ENCODE measurements at regions not wholly inside any gene's neighbourhood (a gene's known extent, or its start where the extent isn't known, plus 50 kb on each side); places are given as distances from the start of the nearest gene placed in this dataset.

DNA sequence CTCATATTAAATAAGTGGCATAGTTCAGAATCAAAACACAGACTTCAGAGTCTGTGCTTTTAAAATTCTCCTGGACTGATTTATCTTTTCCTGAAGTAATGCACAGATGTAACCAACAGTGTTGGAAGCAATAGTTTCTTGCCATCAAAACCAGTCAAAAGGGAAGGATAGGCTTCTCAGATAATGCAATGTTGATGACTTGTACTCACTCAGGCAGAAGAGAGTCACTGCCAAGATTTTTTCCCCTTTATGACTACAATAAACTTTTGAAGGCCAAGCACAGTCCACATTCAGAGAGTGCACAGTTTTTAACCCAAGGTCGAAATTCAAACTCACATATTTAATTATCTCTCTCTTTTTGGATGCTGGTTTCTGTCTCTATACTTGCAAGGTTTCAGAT lies 305.0 kb upstream of the SGO1 start:
- Histone ChIP-seq H4K20me1 (ENCODE audit: insufficient read depth, low read length) (no peaks in the 10 kb centered on the region), H3K9ac (ENCODE audit: low read length) (no peak overlapping the region), H3K9me3 (replicated peaks; ENCODE audit: insufficient read depth, low read length) (no peaks in the 10 kb centered on the region), H3K79me2 (ENCODE audit: low read length) (no peaks in the 10 kb centered on the region), H3K4me3 (ENCODE audit: low read length) (no peak overlapping the region), H3K9me2 (replicated peaks; ENCODE audit: insufficient read depth, low read length) (no peaks in the 10 kb centered on the region), H2AFZ (ENCODE audit: low read length) (no peak overlapping the region), H3K4me1 (ENCODE audit: low read length) (no peaks in the 10 kb centered on the region), H3K36me3 (replicated peaks; ENCODE audit: insufficient read depth, low read length) (no peaks in the 10 kb centered on the region), H3K4me2 (ENCODE audit: low read depth, low read length) (no peak overlapping the region), H3K27me3 (replicated peaks; ENCODE audit: insufficient read depth, low read length) (no peaks in the 10 kb centered on the region), H3K27ac (ENCODE audit: low read length) (no peak overlapping the region), H3F3A (ENCODE audit: insufficient read depth, low read length) (no peaks in the 10 kb centered on the region)
- DNase-seq: no peak
- TF ChIP-seq, protein P1, sequence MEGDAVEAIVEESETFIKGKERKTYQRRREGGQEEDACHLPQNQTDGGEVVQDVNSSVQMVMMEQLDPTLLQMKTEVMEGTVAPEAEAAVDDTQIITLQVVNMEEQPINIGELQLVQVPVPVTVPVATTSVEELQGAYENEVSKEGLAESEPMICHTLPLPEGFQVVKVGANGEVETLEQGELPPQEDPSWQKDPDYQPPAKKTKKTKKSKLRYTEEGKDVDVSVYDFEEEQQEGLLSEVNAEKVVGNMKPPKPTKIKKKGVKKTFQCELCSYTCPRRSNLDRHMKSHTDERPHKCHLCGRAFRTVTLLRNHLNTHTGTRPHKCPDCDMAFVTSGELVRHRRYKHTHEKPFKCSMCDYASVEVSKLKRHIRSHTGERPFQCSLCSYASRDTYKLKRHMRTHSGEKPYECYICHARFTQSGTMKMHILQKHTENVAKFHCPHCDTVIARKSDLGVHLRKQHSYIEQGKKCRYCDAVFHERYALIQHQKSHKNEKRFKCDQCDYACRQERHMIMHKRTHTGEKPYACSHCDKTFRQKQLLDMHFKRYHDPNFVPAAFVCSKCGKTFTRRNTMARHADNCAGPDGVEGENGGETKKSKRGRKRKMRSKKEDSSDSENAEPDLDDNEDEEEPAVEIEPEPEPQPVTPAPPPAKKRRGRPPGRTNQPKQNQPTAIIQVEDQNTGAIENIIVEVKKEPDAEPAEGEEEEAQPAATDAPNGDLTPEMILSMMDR (IDR thresholded peaks at IDR 0.05; ENCODE audit: low read length): no peak
- no peak for TF ChIP-seq EZH2phosphoT487 (IDR thresholded peaks at IDR 0.05; ENCODE audit: low read length)
- TF ChIP-seq EZH2 (optimal IDR thresholded peaks at IDR 0.05; ENCODE audit: low read depth, low read length): no peak

DNA sequence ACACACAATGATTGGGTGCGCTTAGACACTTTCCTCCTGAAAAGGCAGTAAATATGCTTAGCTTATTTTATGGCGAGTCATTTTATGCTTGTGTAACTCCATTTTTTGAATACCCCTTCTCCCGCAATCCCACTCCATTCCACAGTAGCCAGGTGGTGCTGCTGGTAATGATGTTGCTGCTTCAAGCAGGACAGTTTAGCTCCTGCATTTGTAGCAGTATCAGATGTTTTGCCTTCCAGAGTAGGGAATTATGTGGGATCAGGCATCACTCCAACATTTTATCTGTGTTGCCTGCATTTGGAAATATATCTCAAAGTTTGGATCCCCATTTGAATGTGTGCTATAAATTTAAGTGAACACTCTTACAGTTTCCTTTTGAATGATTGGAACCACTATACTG lies 302.1 kb upstream of the SGO1 start:
- Histone ChIP-seq H3K9ac (ENCODE audit: low read length) (no peak overlapping the region), H3K36me3 (replicated peaks; ENCODE audit: insufficient read depth, low read length) (no peaks in the 10 kb centered on the region), H3K9me3 (replicated peaks; ENCODE audit: insufficient read depth, low read length) (no peaks in the 10 kb centered on the region), H3K27ac (ENCODE audit: low read length) (no peak overlapping the region), H3K9me2 (replicated peaks; ENCODE audit: insufficient read depth, low read length) (no peaks in the 10 kb centered on the region), H3K4me3 (ENCODE audit: low read length) (no peak overlapping the region), H3F3A (ENCODE audit: insufficient read depth, low read length) (no peaks in the 10 kb centered on the region), H3K79me2 (ENCODE audit: low read length) (no peaks in the 10 kb centered on the region), H2AFZ (ENCODE audit: low read length) (no peak overlapping the region), H3K27me3 (replicated peaks; ENCODE audit: insufficient read depth, low read length) (no peaks in the 10 kb centered on the region), H4K20me1 (ENCODE audit: insufficient read depth, low read length) (no peaks in the 10 kb centered on the region), H3K4me2 (ENCODE audit: low read depth, low read length) (no peak overlapping the region), H3K4me1 (ENCODE audit: low read length) (no peaks in the 10 kb centered on the region)
- TF ChIP-seq EZH2phosphoT487 (IDR thresholded peaks at IDR 0.05; ENCODE audit: low read length) (no peak), EZH2 (optimal IDR thresholded peaks at IDR 0.05; ENCODE audit: low read depth, low read length) (no peak)
- TF ChIP-seq, protein P1 (IDR thresholded peaks at IDR 0.05; ENCODE audit: low read length): no peak
- no peak for DNase-seq

DNA sequence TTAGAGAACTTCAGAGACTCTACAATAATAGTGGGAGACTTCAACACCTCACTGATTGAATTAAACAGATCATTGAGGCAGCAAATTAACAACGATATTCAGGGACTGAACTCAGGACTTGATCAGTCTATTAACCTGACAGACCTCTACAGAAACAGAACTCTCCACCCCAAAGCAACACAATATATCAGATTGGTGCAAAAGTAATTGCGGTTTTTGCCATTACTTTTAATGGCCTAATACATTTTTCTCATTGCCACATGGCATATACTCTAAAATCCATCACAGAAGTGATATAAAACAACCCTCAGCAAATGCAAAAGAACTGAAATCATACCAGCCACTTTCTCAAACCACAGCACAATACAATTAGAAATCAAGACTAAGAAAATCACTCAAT lies 298.1 kb upstream of the SGO1 start:
- H3K36me3 ChIP-seq (replicated peaks; ENCODE audit: insufficient read depth, low read length): no peaks in the 10 kb centered on the region
- no peaks in the 10 kb centered on the region for H3K27me3 ChIP-seq (replicated peaks; ENCODE audit: insufficient read depth, low read length)
- no peaks in the 10 kb centered on the region for H3K79me2 ChIP-seq (ENCODE audit: low read length)
- no peak overlapping the region for H2AFZ ChIP-seq (ENCODE audit: low read length)
- no peaks in the 10 kb centered on the region for H3F3A ChIP-seq (ENCODE audit: insufficient read depth, low read length)
- no peaks in the 10 kb centered on the region for H3K9me2 ChIP-seq (replicated peaks; ENCODE audit: insufficient read depth, low read length)
- H3K27ac ChIP-seq (ENCODE audit: low read length): no peak overlapping the region
- H3K9ac ChIP-seq (ENCODE audit: low read length): no peak overlapping the region
- no peaks in the 10 kb centered on the region for H4K20me1 ChIP-seq (ENCODE audit: insufficient read depth, low read length)
- H3K4me1 ChIP-seq (ENCODE audit: low read length): no peaks in the 10 kb centered on the region
- H3K4me3 ChIP-seq (ENCODE audit: low read length): no peak overlapping the region
- no peaks in the 10 kb centered on the region for H3K9me3 ChIP-seq (replicated peaks; ENCODE audit: insufficient read depth, low read length)
- TF ChIP-seq EZH2 (optimal IDR thresholded peaks at IDR 0.05; ENCODE audit: low read depth, low read length): no peak
- no peak overlapping the region for H3K4me2 ChIP-seq (ENCODE audit: low read depth, low read length)
- DNase-seq: no peak

DNA sequence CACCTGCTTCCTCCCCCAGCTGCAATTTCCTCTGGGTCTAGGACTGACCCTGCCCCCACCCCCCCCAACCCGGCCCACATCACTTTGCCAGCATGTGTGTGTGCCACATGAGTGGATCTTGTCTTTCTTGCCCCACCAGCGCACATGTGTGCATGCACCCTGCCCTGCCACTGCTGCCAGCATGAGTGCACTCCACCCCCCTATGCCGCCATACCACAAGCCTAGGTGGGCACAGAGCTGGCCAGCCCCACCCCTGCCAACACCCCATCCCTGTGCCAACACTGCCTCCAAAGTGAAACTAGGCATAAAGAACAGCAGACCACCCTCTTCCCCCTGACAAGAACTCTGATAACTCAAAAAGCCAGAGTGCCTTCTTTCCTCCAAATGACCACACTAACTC lies 296.3 kb upstream of the SGO1 start:
- no peak for TF ChIP-seq EZH2 (optimal IDR thresholded peaks at IDR 0.05; ENCODE audit: low read depth, low read length)
- TF ChIP-seq, protein P1 (IDR thresholded peaks at IDR 0.05; ENCODE audit: low read length): no peak
- no peak for TF ChIP-seq EZH2phosphoT487 (IDR thresholded peaks at IDR 0.05; ENCODE audit: low read length)

More for the DNA sequence above, 296.3 kb upstream of the SGO1 start:
- no peaks in the 10 kb centered on the region for H3K9me2 ChIP-seq (replicated peaks; ENCODE audit: insufficient read depth, low read length)
- no peaks in the 10 kb centered on the region for H4K20me1 ChIP-seq (ENCODE audit: insufficient read depth, low read length)
- no peak for DNase-seq
- H3K27ac ChIP-seq (ENCODE audit: low read length): no peak overlapping the region
- H3K36me3 ChIP-seq (replicated peaks; ENCODE audit: insufficient read depth, low read length): no peaks in the 10 kb centered on the region
- no peaks in the 10 kb centered on the region for H3K4me1 ChIP-seq (ENCODE audit: low read length)
- no peak overlapping the region for H3K9ac ChIP-seq (ENCODE audit: low read length)
- no peaks in the 10 kb centered on the region for H3K9me3 ChIP-seq (replicated peaks; ENCODE audit: insufficient read depth, low read length)
- no peak overlapping the region for H3K4me2 ChIP-seq (ENCODE audit: low read depth, low read length)
- H3K27me3 ChIP-seq (replicated peaks; ENCODE audit: insufficient read depth, low read length): no peaks in the 10 kb centered on the region
- H3F3A ChIP-seq (ENCODE audit: insufficient read depth, low read length): no peaks in the 10 kb centered on the region
- H3K4me3 ChIP-seq (ENCODE audit: low read length): no peak overlapping the region
- no peak overlapping the region for H2AFZ ChIP-seq (ENCODE audit: low read length)
- no peaks in the 10 kb centered on the region for H3K79me2 ChIP-seq (ENCODE audit: low read length)
